Ovary (tissue), 7 donors: ENCODE measurements at regions not wholly inside any gene's neighbourhood (a gene's known extent, or its start where the extent isn't known, plus 50 kb on each side); places are given as distances from the start of the nearest gene placed in this dataset.

Experiments used
- DNase-seq, 5 donors: peaks; one replicate each; pipeline ENCODE4 v3.0.0-alpha.2; 2019 to 2020
- H3K27ac ChIP-seq, 2 donors: fragments of 200-600 bp; one replicate each; pipeline versions ENCODE4 v1.5.1 to v1.8.0; 2019 to 2022
- H3K27me3 ChIP-seq: fragments of 200-600 bp; one replicate; pipeline ENCODE4 v1.8.0; 2022
- H3K36me3 ChIP-seq: fragments of 200-600 bp; sonication (generic); one replicate; pipeline ENCODE4 v1.5.1; 2019
- H3K4me1 ChIP-seq: one replicate; pipeline ENCODE4 v1.8.1; 2013; ENCODE audit warnings: mild to moderate bottlenecking, moderate library complexity; ENCODE audit not compliant: insufficient read depth
- H3K4me3 ChIP-seq: fragments of 200-600 bp; sonication (generic); one replicate; pipeline ENCODE4 v1.5.1; 2017
- H3K9me3 ChIP-seq, 2 donors: fragments of 200-600 bp in 1 of 2; sonication (generic) in 1 of 2; one replicate each; pipeline versions ENCODE4 v1.5.1 to v1.8.1; 2013 to 2019; ENCODE audit warnings: mild to moderate bottlenecking in 1 of 2, moderate library complexity in 1 of 2
- EP300 ChIP-seq: sonication (generic); formaldehyde crosslinking; IDR thresholded peaks from one replicate; pipeline ENCODE4 v1.6.1; 2017; ENCODE audit warnings: antibody characterized with exemption
- POLR2A ChIP-seq: fragments of 450-650 bp; IDR thresholded peaks from one replicate; pipeline ENCODE4 v1.6.1; 2017; ENCODE audit warnings: antibody characterized with exemption, mild to moderate bottlenecking, moderate library complexity
- WGBS, 3 donors: extraction: QIAGEN DNeasy Blood & Tissue Kit in 1 of 3; methylation state at CpG; one replicate each; pipeline versions ENCODE4 v1.1.5 to v1.1.7; 2013 to 2017; 5-methylcytosine and 5-hydroxymethylcytosine counted together
- intact Hi-C, 4 donors: fragments of 100-400 bp; cut with DNase I; formaldehyde crosslinking; loops; one replicate each; pipeline versions ENCODE4 v1.11.0 to v1.15.1; 2022 to 2023
- TF ChIP-seq, protein P1 (sequence below), 3 donors: fragments of 450-650 bp in 2 of 3; fragments of 200-600 bp in 1 of 3; IDR thresholded peaks; one replicate each; pipeline versions ENCODE4 v1.5.1 to v1.8.0; 2016 to 2022; ENCODE audit warnings: antibody characterized with exemption in 3 of 3, mild to moderate bottlenecking in 1 of 3
- donor health status: DM: no; HTN: no; CAD: no; lungs with moderate emphysema.
- donor health status: DM: no; HTN: no; CAD: no.
- donor health status: Bipolar disorder and iron deficiency.
- donor health status: DM: no; HTN: no; CAD: no.
- donor health status: DM: yes; HTN: yes; CAD: no.

GRCh38 chr16:52366983-52367382, 180.0 kb downstream of the TOX3 start:
- no peaks in the 10 kb centered on the region for H3K27me3 ChIP-seq
- intact Hi-C loops = no loop called here
- DNase-seq = no peak
- no peak overlapping the region for H3K27ac ChIP-seq
- H3K36me3 ChIP-seq = no peaks in the 10 kb centered on the region
- H3K4me1 ChIP-seq = no peaks in the 10 kb centered on the region
- WGBS, 3 donors = 49 to 57% (median 50%) methylated on average over 1 of the region's 1 CpG
- TF ChIP-seq, protein P1, sequence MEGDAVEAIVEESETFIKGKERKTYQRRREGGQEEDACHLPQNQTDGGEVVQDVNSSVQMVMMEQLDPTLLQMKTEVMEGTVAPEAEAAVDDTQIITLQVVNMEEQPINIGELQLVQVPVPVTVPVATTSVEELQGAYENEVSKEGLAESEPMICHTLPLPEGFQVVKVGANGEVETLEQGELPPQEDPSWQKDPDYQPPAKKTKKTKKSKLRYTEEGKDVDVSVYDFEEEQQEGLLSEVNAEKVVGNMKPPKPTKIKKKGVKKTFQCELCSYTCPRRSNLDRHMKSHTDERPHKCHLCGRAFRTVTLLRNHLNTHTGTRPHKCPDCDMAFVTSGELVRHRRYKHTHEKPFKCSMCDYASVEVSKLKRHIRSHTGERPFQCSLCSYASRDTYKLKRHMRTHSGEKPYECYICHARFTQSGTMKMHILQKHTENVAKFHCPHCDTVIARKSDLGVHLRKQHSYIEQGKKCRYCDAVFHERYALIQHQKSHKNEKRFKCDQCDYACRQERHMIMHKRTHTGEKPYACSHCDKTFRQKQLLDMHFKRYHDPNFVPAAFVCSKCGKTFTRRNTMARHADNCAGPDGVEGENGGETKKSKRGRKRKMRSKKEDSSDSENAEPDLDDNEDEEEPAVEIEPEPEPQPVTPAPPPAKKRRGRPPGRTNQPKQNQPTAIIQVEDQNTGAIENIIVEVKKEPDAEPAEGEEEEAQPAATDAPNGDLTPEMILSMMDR (IDR thresholded peaks at IDR 0.05) = no peak
- TF ChIP-seq POLR2A (no peak), EP300 (no peak)
- H3K9me3 ChIP-seq = no peaks in the 10 kb centered on the region
- H3K4me3 ChIP-seq = no peak overlapping the region

GRCh38 chr16:52364500-52364899, 182.4 kb downstream of the TOX3 start:
- intact Hi-C loops = no loop called here

GRCh38 chr16:52363082-52363481, 183.9 kb downstream of the TOX3 start:
- no peaks in the 10 kb centered on the region for H3K36me3 ChIP-seq
- H3K4me1 ChIP-seq = no peaks in the 10 kb centered on the region
- H3K27me3 ChIP-seq = no peaks in the 10 kb centered on the region
- intact Hi-C loops = no loop called here
- H3K4me3 ChIP-seq = no peak overlapping the region
- no peak for DNase-seq
- WGBS, 3 donors = 78 to 89% (median 87%) methylated on average over 4 of the region's 4 CpGs
- no peak for TF ChIP-seq EP300
- TF ChIP-seq, protein P1 (IDR thresholded peaks at IDR 0.05) = no peak
- no peak for TF ChIP-seq POLR2A
- H3K27ac ChIP-seq = no peak overlapping the region
- H3K9me3 ChIP-seq = no peaks in the 10 kb centered on the region

More at GRCh38 chr16:52364500-52364899, 182.4 kb downstream of the TOX3 start:
- TF ChIP-seq EP300 (no peak), POLR2A (no peak)
- TF ChIP-seq, protein P1 (IDR thresholded peaks at IDR 0.05) = no peak
- Histone ChIP-seq H3K36me3 (no peaks in the 10 kb centered on the region), H3K9me3 (no peaks in the 10 kb centered on the region), H3K4me3 (no peak overlapping the region), H3K27me3 (no peaks in the 10 kb centered on the region), H3K27ac (no peak overlapping the region), H3K4me1 (no peaks in the 10 kb centered on the region)
- DNase-seq = no peak

DNA sequence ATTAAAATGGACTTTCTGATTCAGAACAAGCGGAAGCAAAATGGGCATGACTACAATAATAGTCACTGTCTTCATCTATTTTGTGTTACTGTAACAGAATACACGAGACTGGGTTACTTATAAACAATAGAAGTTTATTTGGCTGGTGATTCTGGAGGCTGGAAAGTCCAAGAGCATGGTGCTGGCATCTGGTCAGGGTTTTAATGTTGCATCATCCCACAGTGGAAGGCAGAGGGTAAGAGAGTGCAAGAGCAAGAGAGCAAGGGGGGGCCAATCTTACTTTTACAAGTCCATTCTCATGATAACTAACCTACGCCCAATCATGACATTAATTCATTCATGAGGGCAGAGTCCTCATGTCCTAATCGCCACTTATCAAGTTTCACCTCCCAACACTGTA, 189.2 kb downstream of the TOX3 start:
- intact Hi-C loops = no loop called here
- H3K4me3 ChIP-seq = no peak overlapping the region
- 47 to 55% (median 51%) methylated on average over 4 of the region's 4 CpGs for WGBS, 3 donors
- TF ChIP-seq, protein P1 (IDR thresholded peaks at IDR 0.05) = no peak
- TF ChIP-seq POLR2A (no peak), EP300 (no peak)
- no peak for DNase-seq
- H3K27me3 ChIP-seq = no peaks in the 10 kb centered on the region
- no peaks in the 10 kb centered on the region for H3K9me3 ChIP-seq
- no peaks in the 10 kb centered on the region for H3K4me1 ChIP-seq
- H3K36me3 ChIP-seq = no peaks in the 10 kb centered on the region
- H3K27ac ChIP-seq = no peak overlapping the region

DNA sequence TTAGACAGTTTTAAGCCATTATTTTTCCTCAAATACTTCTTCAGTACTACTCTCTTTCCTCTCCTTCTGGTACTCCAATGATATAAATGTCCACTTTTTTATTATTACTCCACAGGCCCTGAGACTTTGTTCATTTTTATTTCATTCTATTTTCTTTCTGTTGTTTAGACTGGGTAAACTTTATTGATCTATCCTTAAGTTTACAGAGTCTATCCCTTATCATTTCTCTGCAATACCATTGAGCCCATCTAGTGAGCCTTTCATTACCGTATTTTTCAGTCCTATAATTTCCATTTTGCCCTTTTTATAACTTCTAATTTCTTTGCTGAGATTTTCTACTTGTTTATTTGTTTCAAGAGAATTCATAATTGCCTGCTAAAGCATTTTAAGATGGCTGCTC, 193.7 kb downstream of the TOX3 start:
- H3K4me3 ChIP-seq = no peak overlapping the region
- no peak overlapping the region for H3K27ac ChIP-seq
- H3K9me3 ChIP-seq = no peaks in the 10 kb centered on the region
- intact Hi-C loops = no loop called here
- H3K4me1 ChIP-seq = no peaks in the 10 kb centered on the region
- TF ChIP-seq EP300 (no peak), POLR2A (no peak)
- TF ChIP-seq, protein P1 (IDR thresholded peaks at IDR 0.05) = no peak
- H3K36me3 ChIP-seq = no peaks in the 10 kb centered on the region
- no peaks in the 10 kb centered on the region for H3K27me3 ChIP-seq
- no peak for DNase-seq
- WGBS, 3 donors = 81 to 91% (median 86%) methylated on average over 1 of the region's 1 CpG
